Glutamatergic neuron (in vitro differentiated cells): ENCODE measurements at regions not wholly inside any gene's neighbourhood (a gene's known extent, or its start where the extent isn't known, plus 50 kb on each side); places are given as distances from the start of the nearest gene placed in this dataset.

Experiments
- DNase-seq: peaks from one replicate; pipeline ENCODE4 v3.0.0; 2022
- H3K27ac Mint-ChIP-seq: one replicate; pipeline ENCODE4 v1.8.0; 2020; ENCODE audit warnings: mild to moderate bottlenecking, mixed read lengths, inconsistent platforms; ENCODE audit not compliant: unreplicated experiment
- H3K27me3 Mint-ChIP-seq: one replicate; pipeline ENCODE4 v1.8.0; 2020; ENCODE audit warnings: mild to moderate bottlenecking, moderate library complexity, mixed read lengths, inconsistent platforms; ENCODE audit not compliant: unreplicated experiment
- H3K36me3 Mint-ChIP-seq: one replicate; pipeline ENCODE4 v1.8.0; 2020; ENCODE audit warnings: mild to moderate bottlenecking, mixed read lengths, inconsistent platforms; ENCODE audit not compliant: unreplicated experiment
- H3K4me1 Mint-ChIP-seq: one replicate; pipeline ENCODE4 v1.8.0; 2020; ENCODE audit warnings: mild to moderate bottlenecking, low read depth, mixed read lengths, inconsistent platforms; ENCODE audit not compliant: unreplicated experiment
- H3K4me3 Mint-ChIP-seq: one replicate; pipeline ENCODE4 v1.8.0; 2020; ENCODE audit warnings: mild to moderate bottlenecking, mixed read lengths, inconsistent platforms; ENCODE audit not compliant: unreplicated experiment
- H3K9me3 Mint-ChIP-seq: one replicate; pipeline ENCODE4 v1.8.0; 2020; ENCODE audit warnings: mild to moderate bottlenecking, moderate library complexity, mixed read lengths, inconsistent platforms; ENCODE audit not compliant: unreplicated experiment
- CTCF ChIP-seq: fragments of 200-600 bp; sonication (generic); IDR thresholded peaks from one replicate; pipeline ENCODE4 v1.5.0; 2021; ENCODE audit not compliant: partially characterized antibody, unreplicated experiment

- Mint-ChIP-seq H3K9me3 (peaks cover 3% of the 10 kb centered on the region), H3K4me1 (no peaks in the 10 kb centered on the region), H3K36me3 (peaks cover 5% of the 10 kb centered on the region), H3K27me3 (peaks cover 1% of the 10 kb centered on the region), H3K4me3 (no peak overlapping the region), H3K27ac (no peak overlapping the region)
- no peak for DNase-seq
- TF ChIP-seq CTCF: no peak
Observed at GRCh38 chrX:80316526-80316925, 103.7 kb upstream of the TENT5D start.

GRCh38 chrX:80317646-80318045 is 102.6 kb upstream of the TENT5D start:
- H3K4me3 Mint-ChIP-seq: no peak overlapping the region
- no peak overlapping the region for H3K27ac Mint-ChIP-seq
- no peaks in the 10 kb centered on the region for H3K4me1 Mint-ChIP-seq
- no peak for DNase-seq
- H3K27me3 Mint-ChIP-seq: peaks cover 1% of the 10 kb centered on the region
- peaks cover 1% of the 10 kb centered on the region for H3K9me3 Mint-ChIP-seq
- no peak for TF ChIP-seq CTCF
- H3K36me3 Mint-ChIP-seq: peaks cover 5% of the 10 kb centered on the region

GRCh38 chrX:80331285-80331684 is 89.0 kb upstream of the TENT5D start:
- Mint-ChIP-seq H3K27me3 (no peaks in the 10 kb centered on the region), H3K36me3 (no peaks in the 10 kb centered on the region), H3K4me1 (peaks cover 3% of the 10 kb centered on the region), H3K4me3 (no peak overlapping the region), H3K27ac (no peak overlapping the region), H3K9me3 (no peaks in the 10 kb centered on the region)
- DNase-seq: no peak
- no peak for TF ChIP-seq CTCF

GRCh38 chrX:80334583-80334982 is 85.7 kb upstream of the TENT5D start:
- H3K36me3 Mint-ChIP-seq: no peaks in the 10 kb centered on the region
- TF ChIP-seq CTCF: no peak
- H3K4me1 Mint-ChIP-seq: peaks cover 3% of the 10 kb centered on the region
- peak overlapping the region; percentile 89 for H3K4me3 Mint-ChIP-seq
- H3K9me3 Mint-ChIP-seq: no peaks in the 10 kb centered on the region
- no peak overlapping the region for H3K27ac Mint-ChIP-seq
- DNase-seq: no peak
- no peaks in the 10 kb centered on the region for H3K27me3 Mint-ChIP-seq

GRCh38 chrX:80335062-80335830 is 85.0 kb upstream of the TENT5D start:
- H3K4me3 Mint-ChIP-seq: peak overlapping the region; percentile 89
- no peak overlapping the region for H3K27ac Mint-ChIP-seq
- H3K36me3 Mint-ChIP-seq: no peaks in the 10 kb centered on the region
- peak; percentile 84 for DNase-seq
- no peak for TF ChIP-seq CTCF
- H3K27me3 Mint-ChIP-seq: no peaks in the 10 kb centered on the region
- no peaks in the 10 kb centered on the region for H3K9me3 Mint-ChIP-seq
- peaks cover 3% of the 10 kb centered on the region for H3K4me1 Mint-ChIP-seq
